ENCODE measurements at regions not wholly inside any gene's neighbourhood (a gene's known extent, or its start where the extent isn't known, plus 50 kb on each side); places are given as distances from the start of the nearest gene placed in this dataset.

Small RNAs in the stretch of these regions (small RNA-seq; reads per million reads assigned to genes)
- gene RNU7-165P = 0 reads per million in 2 donors
